CD4-positive, CD25-positive, alpha-beta regulatory T cell (primary cell): ENCODE measurements at regions not wholly inside any gene's neighbourhood (a gene's known extent, or its start where the extent isn't known, plus 50 kb on each side); places are given as distances from the start of the nearest gene placed in this dataset.

Experiments used
- ATAC-seq, 2 donors: fragments of 150-1000 bp; cut with Tn5 transposase; one replicate each; pipeline ENCODE4 v1.10.0; 2021; ENCODE audit warnings: low read depth in 2 of 2, moderate number of reproducible peaks in 2 of 2, moderate library complexity in 1 of 2
- DNase-seq, 3 donors: peaks; one replicate each; pipeline versions ENCODE4 v3.0.0 to v3.0.0-alpha.2; 2012 to 2022; ENCODE audit warnings: mixed read lengths in 1 of 3
- H3K27ac ChIP-seq: one replicate; pipeline ENCODE4 v1.7.0; 2013; ENCODE audit warnings: mild to moderate bottlenecking, low read length; ENCODE audit not compliant: insufficient read depth, poor library complexity, severe bottlenecking
- H3K27me3 ChIP-seq: one replicate; pipeline ENCODE4 v1.7.0; 2013; ENCODE audit warnings: low read length; ENCODE audit not compliant: control insufficient read depth, insufficient read depth
- H3K36me3 ChIP-seq: one replicate; pipeline ENCODE4 v1.7.0; 2013; ENCODE audit warnings: mild to moderate bottlenecking, low read length, moderate library complexity; ENCODE audit not compliant: control insufficient read depth, insufficient read depth
- H3K4me1 ChIP-seq: 2 replicates; pipeline ENCODE4 v1.7.0; 2013; ENCODE audit warnings: mild to moderate bottlenecking, low read length; ENCODE audit not compliant: insufficient read depth, control insufficient read depth, poor library complexity, severe bottlenecking
- H3K4me3 ChIP-seq: one replicate; pipeline ENCODE4 v1.7.0; 2013; ENCODE audit warnings: low read depth, mild to moderate bottlenecking, low read length, moderate library complexity
- H3K9me3 ChIP-seq, 2 experiments: 1 replicate in 1 of 2; 2 replicates in 1 of 2; pipeline ENCODE4 v1.7.0; 2013; ENCODE audit warnings: low read length in 2 of 2, mild to moderate bottlenecking in 1 of 2, moderate library complexity in 1 of 2; ENCODE audit not compliant: control insufficient read depth in 2 of 2
- H3K27ac Mint-ChIP-seq, 3 donors: one replicate each; pipeline ENCODE4 v1.8.0; 2020 to 2022; ENCODE audit warnings: mild to moderate bottlenecking in 3 of 3, mixed read lengths in 3 of 3, moderate library complexity in 2 of 3
- H3K27me3 Mint-ChIP-seq: one replicate; pipeline ENCODE4 v1.8.0; 2022; ENCODE audit warnings: mild to moderate bottlenecking, mixed read lengths
- H3K36me3 Mint-ChIP-seq: one replicate; pipeline ENCODE4 v1.8.0; 2020; ENCODE audit warnings: mixed read lengths
- H3K4me1 Mint-ChIP-seq, 4 donors: one replicate each; pipeline ENCODE4 v1.8.0; 2020 to 2022; ENCODE audit warnings: mixed read lengths in 4 of 4, mild to moderate bottlenecking in 1 of 4
- H3K4me3 Mint-ChIP-seq, 4 donors: one replicate each; pipeline ENCODE4 v1.8.0; 2020 to 2022; ENCODE audit warnings: mild to moderate bottlenecking in 4 of 4, mixed read lengths in 4 of 4, moderate library complexity in 3 of 4
- H3K9me3 Mint-ChIP-seq, 7 donors: one replicate each; pipeline ENCODE4 v1.8.0; 2020 to 2022; ENCODE audit warnings: mixed read lengths in 7 of 7, mild to moderate bottlenecking in 3 of 7, moderate library complexity in 2 of 7

GRCh38 chr15:92565351-92566125, 90.0 kb downstream of the FAM174B start:
- no peak overlapping the region for H3K27ac Mint-ChIP-seq
- DNase-seq (no peak), ATAC-seq (no peak)
- no peak overlapping the region for H3K4me3 Mint-ChIP-seq
- H3K36me3 ChIP-seq, result no peaks in the 10 kb centered on the region
- H3K27me3 ChIP-seq, result no peaks in the 10 kb centered on the region
- no peaks in the 10 kb centered on the region for H3K36me3 Mint-ChIP-seq
- peaks cover 0 to 2% (median 0%) of the 10 kb centered on the region in 4 donors for H3K4me1 Mint-ChIP-seq
- H3K4me1 ChIP-seq, result no peaks in the 10 kb centered on the region
- H3K4me3 ChIP-seq, result no peak overlapping the region
- H3K9me3 Mint-ChIP-seq, result peaks cover 0 to 5% (median 0%) of the 10 kb centered on the region in 7 donors
- H3K27me3 Mint-ChIP-seq, result peaks cover 12% of the 10 kb centered on the region
- no peaks in the 10 kb centered on the region for H3K9me3 ChIP-seq
- H3K27ac ChIP-seq, result no peak overlapping the region

GRCh38 chr15:92561754-92562153, 93.8 kb downstream of the FAM174B start:
- H3K36me3 ChIP-seq, result no peaks in the 10 kb centered on the region

DNA sequence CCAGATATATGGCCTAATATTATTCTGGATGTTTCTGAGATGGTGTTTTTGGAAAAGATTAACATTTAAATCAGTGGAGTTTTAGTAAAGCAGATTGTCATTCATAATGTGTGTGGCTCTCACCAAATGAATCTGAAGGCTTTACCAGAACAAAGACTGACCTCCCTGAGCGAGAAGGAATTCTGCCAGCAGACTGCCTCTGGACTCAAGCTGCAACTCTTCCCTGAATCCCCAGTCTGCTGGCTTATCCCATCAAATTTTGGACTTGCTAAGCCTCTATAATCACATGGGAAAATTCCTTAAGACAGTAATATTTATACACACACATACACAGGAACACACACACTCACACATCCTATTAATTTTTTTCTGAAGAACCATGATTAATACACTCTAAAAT, 102.3 kb downstream of the FAM174B start:
- Mint-ChIP-seq H3K27ac (no peak overlapping the region), H3K27me3 (peaks cover 56% of the 10 kb centered on the region), H3K9me3 (peaks cover 0 to 6% (median 0%) of the 10 kb centered on the region in 7 donors), H3K4me1 (no peaks in the 10 kb centered on the region), H3K4me3 (no peak overlapping the region), H3K36me3 (no peaks in the 10 kb centered on the region)
- H3K36me3 ChIP-seq, result no peaks in the 10 kb centered on the region
- H3K9me3 ChIP-seq, result no peaks in the 10 kb centered on the region
- DNase-seq (no peak), ATAC-seq (no peak)
- H3K4me1 ChIP-seq, result no peaks in the 10 kb centered on the region
- H3K4me3 ChIP-seq, result no peak overlapping the region
- H3K27ac ChIP-seq, result no peak overlapping the region
- H3K27me3 ChIP-seq, result peaks cover 17% of the 10 kb centered on the region

More at GRCh38 chr15:92561754-92562153, 93.8 kb downstream of the FAM174B start:
- H3K4me1 Mint-ChIP-seq, result peaks cover 0 to 2% (median 0%) of the 10 kb centered on the region in 4 donors
- peaks cover 24% of the 10 kb centered on the region for H3K27me3 Mint-ChIP-seq
- ATAC-seq, result no peak
- no peaks in the 10 kb centered on the region for H3K4me1 ChIP-seq
- DNase-seq, result no peak
- H3K9me3 ChIP-seq, result no peaks in the 10 kb centered on the region
- H3K9me3 Mint-ChIP-seq, result peaks cover 0 to 3% (median 0%) of the 10 kb centered on the region in 7 donors
- no peak overlapping the region for H3K27ac Mint-ChIP-seq
- no peak overlapping the region for H3K27ac ChIP-seq
- H3K4me3 ChIP-seq, result no peak overlapping the region
- H3K27me3 ChIP-seq, result no peaks in the 10 kb centered on the region
- H3K36me3 Mint-ChIP-seq, result no peaks in the 10 kb centered on the region
- no peak overlapping the region for H3K4me3 Mint-ChIP-seq

DNA sequence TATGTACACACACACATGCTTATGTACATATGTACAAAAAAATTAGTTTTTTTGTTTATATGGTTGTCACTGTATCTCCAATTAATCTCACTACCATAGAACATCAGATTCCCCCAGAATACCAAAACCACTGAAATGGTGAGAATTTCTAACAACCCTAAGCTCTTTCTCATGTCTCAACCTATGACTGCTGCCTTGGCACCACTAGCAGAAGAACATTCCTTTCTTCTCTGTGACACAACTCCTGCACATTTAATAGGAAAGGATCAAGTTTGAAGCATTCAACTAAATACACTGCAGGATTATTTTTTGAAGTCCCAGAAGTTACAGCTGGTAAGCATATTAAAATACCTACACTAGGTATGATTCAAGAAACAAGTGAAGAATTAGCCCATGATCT, 109.6 kb downstream of the FAM174B start:
- H3K36me3 Mint-ChIP-seq, result no peaks in the 10 kb centered on the region
- DNase-seq (no peak), ATAC-seq (no peak)
- Histone ChIP-seq H3K4me3 (no peak overlapping the region), H3K36me3 (no peaks in the 10 kb centered on the region), H3K27ac (no peak overlapping the region), H3K27me3 (peaks cover 10% of the 10 kb centered on the region), H3K4me1 (no peaks in the 10 kb centered on the region), H3K9me3 (no peaks in the 10 kb centered on the region)
- no peaks in the 10 kb centered on the region for H3K4me1 Mint-ChIP-seq
- H3K9me3 Mint-ChIP-seq, result peaks cover 0 to 5% (median 3%) of the 10 kb centered on the region in 7 donors
- H3K27ac Mint-ChIP-seq, result no peak overlapping the region
- H3K27me3 Mint-ChIP-seq, result peaks cover 20% of the 10 kb centered on the region
- H3K4me3 Mint-ChIP-seq, result no peak overlapping the region

DNA sequence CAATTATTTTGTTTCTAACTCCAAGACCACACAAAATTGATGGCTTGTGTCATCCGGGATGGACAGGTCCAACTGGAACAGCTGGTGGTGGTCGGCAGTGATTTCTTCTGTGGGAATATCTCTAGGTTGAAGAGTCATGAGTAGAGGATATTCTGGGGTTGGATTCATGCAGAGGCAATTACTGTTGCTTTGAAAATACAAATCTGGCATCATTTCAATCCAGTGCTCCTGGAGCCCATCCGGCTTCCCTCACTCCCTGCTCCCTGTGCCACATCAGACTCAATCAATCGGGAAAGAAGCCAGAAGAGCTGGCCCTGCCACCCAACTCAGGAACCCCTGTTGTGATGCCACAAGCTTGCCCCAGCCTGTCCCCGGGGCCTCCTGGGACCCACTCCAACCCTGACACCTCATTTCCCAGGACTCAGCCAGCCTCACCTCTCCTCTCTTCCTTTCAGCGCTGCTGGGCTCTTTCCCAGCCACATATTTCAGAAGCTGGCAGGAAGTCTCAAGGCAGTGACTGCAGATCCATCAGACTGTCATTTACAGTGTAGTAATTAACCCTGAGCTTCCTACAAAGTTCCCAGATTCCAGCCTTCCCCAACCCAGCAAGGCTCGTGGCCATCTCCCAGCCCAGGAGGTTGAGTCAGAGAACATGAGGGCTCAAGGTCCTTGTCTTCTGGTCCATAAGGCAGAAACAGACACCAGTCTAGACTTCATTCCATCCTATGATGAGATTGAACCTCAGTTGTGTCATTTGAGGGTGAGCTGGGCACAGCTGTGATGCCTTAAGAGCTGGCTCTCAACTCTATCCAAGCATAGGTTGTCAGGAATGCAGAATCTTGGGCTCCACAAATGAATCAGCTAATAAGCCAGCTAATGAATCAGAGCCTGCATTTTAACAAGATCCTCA, 114.0 kb downstream of the FAM174B start:
- Mint-ChIP-seq H3K27ac (no peak overlapping the region), H3K36me3 (no peaks in the 10 kb centered on the region), H3K9me3 (peaks cover 0 to 5% (median 3%) of the 10 kb centered on the region in 7 donors), H3K4me1 (no peaks in the 10 kb centered on the region), H3K4me3 (no peak overlapping the region), H3K27me3 (peaks cover 27% of the 10 kb centered on the region)
- no peaks in the 10 kb centered on the region for H3K36me3 ChIP-seq
- no peaks in the 10 kb centered on the region for H3K27me3 ChIP-seq
- H3K4me3 ChIP-seq, result no peak overlapping the region
- H3K27ac ChIP-seq, result no peak overlapping the region
- no peak for DNase-seq
- no peaks in the 10 kb centered on the region for H3K9me3 ChIP-seq
- H3K4me1 ChIP-seq, result no peaks in the 10 kb centered on the region
- ATAC-seq, result no peak

DNA sequence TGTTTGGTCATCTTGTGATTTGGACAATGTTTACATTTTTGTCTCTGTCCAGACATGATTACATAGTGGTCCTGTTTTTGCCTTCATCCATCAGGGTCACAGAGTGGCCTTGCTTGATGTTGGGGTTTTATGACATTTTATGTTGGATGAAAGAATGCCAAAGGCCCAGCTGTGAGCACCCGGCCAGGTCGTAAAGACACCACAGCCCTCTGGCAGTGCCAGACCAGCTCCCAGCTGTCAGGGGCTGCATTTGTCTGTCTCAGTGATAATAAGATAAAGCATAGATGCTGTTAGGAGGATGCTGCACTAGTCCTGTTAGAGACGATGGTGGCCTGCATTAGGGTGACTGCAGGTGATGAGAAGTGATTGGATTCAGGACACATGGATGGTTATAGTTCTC, 117.5 kb downstream of the FAM174B start:
- Histone ChIP-seq H3K27ac (no peak overlapping the region), H3K36me3 (no peaks in the 10 kb centered on the region), H3K27me3 (no peaks in the 10 kb centered on the region), H3K9me3 (peaks cover 0 to 11% of the 10 kb centered on the region in 2 experiments), H3K4me3 (no peak overlapping the region), H3K4me1 (no peaks in the 10 kb centered on the region)
- H3K27me3 Mint-ChIP-seq, result peaks cover 20% of the 10 kb centered on the region
- H3K4me3 Mint-ChIP-seq, result no peak overlapping the region
- no peaks in the 10 kb centered on the region for H3K4me1 Mint-ChIP-seq
- H3K36me3 Mint-ChIP-seq, result no peaks in the 10 kb centered on the region
- no peak for ATAC-seq
- DNase-seq, result no peak
- H3K9me3 Mint-ChIP-seq, result peaks cover 0 to 10% (median 8%) of the 10 kb centered on the region in 7 donors
- no peak overlapping the region for H3K27ac Mint-ChIP-seq

GRCh38 chr15:92533298-92533697, 122.3 kb downstream of the FAM174B start:
- H3K4me1 Mint-ChIP-seq, result no peaks in the 10 kb centered on the region
- H3K27ac Mint-ChIP-seq, result no peak overlapping the region
- Histone ChIP-seq H3K4me3 (no peak overlapping the region), H3K36me3 (no peaks in the 10 kb centered on the region), H3K27me3 (no peaks in the 10 kb centered on the region), H3K4me1 (no peaks in the 10 kb centered on the region), H3K27ac (no peak overlapping the region), H3K9me3 (peaks cover 0 to 11% of the 10 kb centered on the region in 2 experiments)
- no peaks in the 10 kb centered on the region for H3K36me3 Mint-ChIP-seq
- no peak overlapping the region for H3K4me3 Mint-ChIP-seq
- ATAC-seq, result no peak
- DNase-seq, result no peak
- H3K9me3 Mint-ChIP-seq, result peaks cover 0 to 10% (median 7%) of the 10 kb centered on the region in 7 donors
- H3K27me3 Mint-ChIP-seq, result peaks cover 29% of the 10 kb centered on the region
